Right cardiac atrium (tissue), 5 donors: ENCODE measurements at regions not wholly inside any gene's neighbourhood (a gene's known extent, or its start where the extent isn't known, plus 50 kb on each side); places are given as distances from the start of the nearest gene placed in this dataset.

Experiments
- ATAC-seq, 2 donors: fragments of 200-7000 bp; cut with Tn5 transposase; one replicate each; pipeline versions ENCODE4 v1.8.0 to v1.9.1; 2020; ENCODE audit warnings: moderate library complexity in 2 of 2, mild to moderate bottlenecking in 1 of 2
- DNase-seq, 3 donors: peaks; one replicate each; pipeline ENCODE4 v3.0.0-alpha.2; 2020
- H3K27ac ChIP-seq: one replicate; pipeline ENCODE4 v1.5.1; 2013; ENCODE audit warnings: mild to moderate bottlenecking, low read length, control low read depth, moderate library complexity
- H3K27me3 ChIP-seq: one replicate; pipeline ENCODE4 v1.6.1; 2013; ENCODE audit not compliant: control insufficient read depth, insufficient read depth
- H3K4me1 ChIP-seq: one replicate; pipeline ENCODE4 v1.6.1; 2013; ENCODE audit warnings: low read length; ENCODE audit not compliant: control insufficient read depth, insufficient read depth
- H3K4me3 ChIP-seq: one replicate; pipeline ENCODE4 v1.5.1; 2013; ENCODE audit warnings: low read length, control low read depth
- H3K9me3 ChIP-seq: one replicate; pipeline ENCODE4 v1.6.1; 2013; ENCODE audit warnings: low read length; ENCODE audit not compliant: control insufficient read depth
- WGBS: extraction: QIAGEN DNeasy Blood & Tissue Kit; methylation state at CpG from one replicate; pipeline ENCODE4 v1.1.7; 2013; 5-methylcytosine and 5-hydroxymethylcytosine counted together
- intact Hi-C, 4 donors: fragments of 100-400 bp; cut with DNase I; formaldehyde crosslinking; loops; one replicate each; pipeline versions ENCODE4 v1.11.0 to v1.14.0; 2022 to 2023
- donor health status: healthy with polysubstance abuse.
- donor health status: DM: no; HTN: yes; CAD: no.
- donor health status: DM: no; HTN: no; CAD: no.
- donor health status: DM: no; HTN: yes; CAD: no; lungs with severe emphysema.
- donor health status: DM: yes; HTN: yes; CAD: no.

- ATAC-seq (no peak), DNase-seq (no peak)
- no peaks in the 10 kb centered on the region for H3K27me3 ChIP-seq
- intact Hi-C loops = no loop called here
- no peak overlapping the region for H3K4me3 ChIP-seq
- H3K4me1 ChIP-seq = no peaks in the 10 kb centered on the region
- H3K9me3 ChIP-seq = no peaks in the 10 kb centered on the region
- no peak overlapping the region for H3K27ac ChIP-seq
- 94% methylated on average over 5 of the region's 5 CpGs for WGBS
Observed at GRCh38 chr4:11151500-11151899, 277.2 kb downstream of the HS3ST1 start.

GRCh38 chr4:11149612-11150259 lies 279.0 kb downstream of the HS3ST1 start:
- 77% methylated on average over 4 of the region's 4 CpGs for WGBS
- H3K27me3 ChIP-seq = no peaks in the 10 kb centered on the region
- no peak overlapping the region for H3K4me3 ChIP-seq
- H3K27ac ChIP-seq = no peak overlapping the region
- H3K4me1 ChIP-seq = no peaks in the 10 kb centered on the region
- H3K9me3 ChIP-seq = no peaks in the 10 kb centered on the region
- ATAC-seq = no peak
- DNase-seq = no peak
- intact Hi-C loops = no loop called here

GRCh38 chr4:11139871-11140270 lies 288.8 kb downstream of the HS3ST1 start:
- Histone ChIP-seq H3K27me3 (no peaks in the 10 kb centered on the region), H3K27ac (no peak overlapping the region), H3K4me1 (no peaks in the 10 kb centered on the region), H3K4me3 (no peak overlapping the region), H3K9me3 (no peaks in the 10 kb centered on the region)
- no peak for ATAC-seq
- WGBS = 39% methylated on average over 1 of the region's 1 CpG
- intact Hi-C loops = no loop called here
- DNase-seq = no peak

- Histone ChIP-seq H3K9me3 (no peaks in the 10 kb centered on the region), H3K4me3 (no peak overlapping the region), H3K4me1 (no peaks in the 10 kb centered on the region), H3K27ac (no peak overlapping the region), H3K27me3 (no peaks in the 10 kb centered on the region)
- WGBS = 88% methylated on average over 1 of the region's 1 CpG
- DNase-seq (no peak), ATAC-seq (no peak)
- intact Hi-C loops = no loop called here
Observed at GRCh38 chr4:11138964-11139363, 289.7 kb downstream of the HS3ST1 start.

- Histone ChIP-seq H3K9me3 (no peaks in the 10 kb centered on the region), H3K27me3 (no peaks in the 10 kb centered on the region), H3K4me3 (no peak overlapping the region), H3K27ac (no peak overlapping the region), H3K4me1 (no peaks in the 10 kb centered on the region)
- no peak for ATAC-seq
- intact Hi-C loops = no loop called here
- no peak for DNase-seq
Observed at GRCh38 chr4:11134705-11135104, 294.0 kb downstream of the HS3ST1 start.

- no peaks in the 10 kb centered on the region for H3K4me1 ChIP-seq
- ATAC-seq = no peak
- WGBS = 84% methylated on average over 2 of the region's 2 CpGs
- intact Hi-C loops = no loop called here
- no peak overlapping the region for H3K4me3 ChIP-seq
- DNase-seq = no peak
- H3K27me3 ChIP-seq = no peaks in the 10 kb centered on the region
- no peak overlapping the region for H3K27ac ChIP-seq
- no peaks in the 10 kb centered on the region for H3K9me3 ChIP-seq
Observed at GRCh38 chr4:11133868-11134267, 294.8 kb downstream of the HS3ST1 start.

GRCh38 chr4:11132478-11132877 lies 296.2 kb downstream of the HS3ST1 start:
- no peak overlapping the region for H3K4me3 ChIP-seq
- no peaks in the 10 kb centered on the region for H3K9me3 ChIP-seq
- intact Hi-C loops = no loop called here
- WGBS = 54% methylated on average over 1 of the region's 1 CpG
- DNase-seq (no peak), ATAC-seq (no peak)
- no peak overlapping the region for H3K27ac ChIP-seq
- H3K4me1 ChIP-seq = no peaks in the 10 kb centered on the region
- H3K27me3 ChIP-seq = no peaks in the 10 kb centered on the region

GRCh38 chr4:11131491-11131890 lies 297.2 kb downstream of the HS3ST1 start:
- intact Hi-C loops = no loop called here
- WGBS = 79% methylated on average over 3 of the region's 3 CpGs
- H3K27me3 ChIP-seq = no peaks in the 10 kb centered on the region
- ATAC-seq = no peak
- H3K9me3 ChIP-seq = no peaks in the 10 kb centered on the region
- H3K4me1 ChIP-seq = no peaks in the 10 kb centered on the region
- DNase-seq = no peak
- H3K27ac ChIP-seq = no peak overlapping the region
- H3K4me3 ChIP-seq = no peak overlapping the region

GRCh38 chr4:11130195-11130970 lies 298.3 kb downstream of the HS3ST1 start:
- peak; percentile 24 to 32 for ATAC-seq

GRCh38 chr4:11120435-11120834 lies 308.3 kb downstream of the HS3ST1 start:
- Histone ChIP-seq H3K4me1 (no peaks in the 10 kb centered on the region), H3K4me3 (no peak overlapping the region), H3K27ac (no peak overlapping the region), H3K9me3 (no peaks in the 10 kb centered on the region), H3K27me3 (no peaks in the 10 kb centered on the region)
- DNase-seq = no peak
- no peak for ATAC-seq
- intact Hi-C loops = no loop called here
- 83% methylated on average over 2 of the region's 2 CpGs for WGBS

More at GRCh38 chr4:11130195-11130970, 298.3 kb downstream of the HS3ST1 start:
- H3K4me1 ChIP-seq = no peaks in the 10 kb centered on the region
- WGBS = 74% methylated on average over 4 of the region's 4 CpGs
- DNase-seq = no peak
- no peak overlapping the region for H3K4me3 ChIP-seq
- intact Hi-C loops = no loop called here
- no peaks in the 10 kb centered on the region for H3K9me3 ChIP-seq
- H3K27me3 ChIP-seq = no peaks in the 10 kb centered on the region
- no peak overlapping the region for H3K27ac ChIP-seq

- 97% methylated on average over 1 of the region's 1 CpG for WGBS
- no peaks in the 10 kb centered on the region for H3K27me3 ChIP-seq
- H3K4me1 ChIP-seq = no peaks in the 10 kb centered on the region
- H3K9me3 ChIP-seq = no peaks in the 10 kb centered on the region
- DNase-seq = no peak
- intact Hi-C loops = no loop called here
- H3K27ac ChIP-seq = no peak overlapping the region
- no peak overlapping the region for H3K4me3 ChIP-seq
- ATAC-seq = no peak
Observed at GRCh38 chr4:11119474-11119873, 309.2 kb downstream of the HS3ST1 start.
